HK-2 (cell line): ENCODE measurements at regions not wholly inside any gene's neighbourhood (a gene's known extent, or its start where the extent isn't known, plus 50 kb on each side); places are given as distances from the start of the nearest gene placed in this dataset.
A peak's percentile ranks its signal among the peaks of the same experiment; 100 is the strongest.
"Not testable (repeated sequence)": the region's sequence is repeated elsewhere in the genome, so short reads cannot be mapped to it uniquely, and the experiment has no call there.

ENCODE experiments used
- DNase-seq: peaks from one replicate; pipeline ENCODE4 v3.0.0-alpha.2; 2018; ENCODE audit not compliant: unreplicated experiment

GRCh38 chr1:70490153-70490552, 79.1 kb downstream of the CTH start:
- DNase-seq, result no peak

DNA sequence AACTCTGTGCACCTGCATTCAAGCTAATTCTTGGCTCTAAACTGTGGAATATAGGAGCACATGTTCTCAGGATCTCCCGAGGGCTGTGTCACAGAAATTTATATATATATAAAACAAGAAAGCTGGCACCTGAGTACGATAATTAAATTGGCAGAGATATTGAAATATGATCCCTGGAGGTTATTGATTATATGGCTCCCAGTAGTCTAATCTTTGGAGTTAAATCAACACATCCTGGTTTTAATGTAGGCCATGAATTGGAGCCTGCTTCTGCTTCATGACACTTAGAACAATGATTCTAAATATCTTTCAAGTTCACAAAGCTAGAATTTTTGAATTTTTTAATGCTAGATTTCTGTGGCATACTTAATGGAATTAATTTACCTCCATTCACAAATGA, 84.3 kb downstream of the CTH start:
- no peak for DNase-seq

DNA sequence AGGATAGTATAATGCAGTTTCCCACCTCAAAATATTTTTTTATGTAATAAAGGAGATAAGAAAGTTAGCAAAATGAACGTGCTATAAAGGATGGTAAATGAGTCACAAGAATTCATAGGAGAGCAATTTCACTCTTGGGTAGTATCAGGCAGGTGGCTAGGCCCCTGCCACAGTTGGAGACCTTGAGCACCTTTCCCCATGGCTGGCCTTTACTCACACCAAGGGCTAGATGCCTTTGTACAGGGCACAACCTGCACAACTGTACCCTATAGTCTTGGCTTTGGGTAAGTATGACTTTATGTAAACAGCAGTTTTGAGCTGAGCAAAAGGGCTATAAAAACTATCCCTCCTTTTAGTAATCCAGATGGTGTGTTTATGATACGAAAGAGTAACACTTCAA, 85.1 kb downstream of the CTH start:
- DNase-seq, result no peak

DNA sequence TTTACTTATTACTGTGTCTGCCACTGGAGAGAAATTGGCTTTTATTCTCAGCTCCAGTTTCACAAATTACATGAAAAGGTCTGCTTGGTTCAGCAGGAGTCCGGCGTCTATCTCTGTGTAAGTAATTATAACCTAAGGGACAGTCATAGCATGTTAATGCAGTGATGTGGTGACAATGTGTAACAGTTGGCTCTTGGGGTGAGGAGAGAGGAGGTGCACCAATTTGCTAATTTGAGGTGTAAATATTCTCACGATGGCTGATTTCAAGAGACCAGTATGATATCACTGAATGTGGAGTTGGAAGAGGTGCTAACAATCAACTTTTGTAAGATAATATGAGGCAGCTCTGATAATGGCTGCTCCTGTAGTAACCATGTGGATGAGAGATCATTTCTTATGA, 86.1 kb downstream of the CTH start:
- DNase-seq, result no peak

DNA sequence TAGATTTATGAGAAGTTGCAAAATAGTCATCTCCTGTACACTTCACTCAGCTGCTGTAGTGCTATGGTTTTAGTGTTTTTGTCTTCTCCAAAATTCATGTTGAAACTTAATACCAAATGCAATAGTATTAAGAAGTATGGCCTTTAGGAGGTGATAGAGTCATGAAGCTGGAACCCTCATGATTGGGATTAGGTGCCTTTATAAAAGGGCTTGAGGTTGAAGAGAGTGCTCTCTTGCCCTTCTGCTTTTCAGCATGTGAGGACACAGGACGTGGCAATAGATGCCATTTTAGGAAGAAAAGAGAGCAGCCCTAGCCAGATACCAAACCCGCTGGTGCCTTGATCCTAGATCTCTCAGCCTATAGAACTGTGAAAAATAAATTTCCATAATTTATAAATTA, 87.6 kb downstream of the CTH start:
- DNase-seq, result no peak

GRCh38 chr1:70499695-70500094, 88.6 kb downstream of the CTH start:
- DNase-seq, result no peak

DNA sequence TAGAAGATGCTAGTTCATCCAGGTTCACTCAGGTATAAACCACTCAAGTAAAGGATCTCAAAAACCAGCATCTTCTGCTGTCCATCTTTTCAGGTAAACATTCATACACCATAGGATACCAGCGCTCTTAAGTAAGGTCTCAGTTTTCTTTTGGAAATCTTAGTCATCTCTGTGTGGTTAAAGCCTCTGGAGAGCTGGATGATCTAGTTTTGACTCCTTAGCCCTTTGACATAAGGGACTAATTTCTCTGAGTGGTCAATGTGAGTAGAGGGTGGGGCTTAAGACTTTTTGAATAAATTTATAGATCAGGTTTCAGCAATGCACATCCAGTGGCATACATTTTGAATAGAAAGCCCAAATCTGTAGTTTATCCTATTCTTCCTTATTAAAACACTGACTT, 92.3 kb downstream of the CTH start:
- DNase-seq, result no peak

GRCh38 chr1:70504176-70504820, 93.2 kb downstream of the CTH start:
- DNase-seq, result peak; percentile 14

DNA sequence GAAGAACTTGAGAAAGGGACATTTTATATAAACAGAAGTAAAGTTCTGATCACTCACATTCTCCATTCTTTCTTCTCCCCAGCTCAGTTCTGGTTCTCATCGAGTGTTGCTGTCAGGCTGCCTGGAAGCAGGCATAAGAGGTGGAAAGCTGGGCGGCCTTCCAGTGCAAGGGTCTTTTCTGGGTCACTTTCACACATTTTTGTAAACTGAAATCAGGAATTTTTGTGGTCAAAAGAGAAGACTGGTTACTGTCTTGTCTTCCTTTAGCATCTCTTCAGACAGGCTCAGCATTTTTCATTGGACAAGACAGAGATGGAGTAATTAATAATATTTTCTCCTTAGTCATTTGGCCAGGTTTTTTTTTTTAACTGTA, 93.7 kb downstream of the CTH start:
- DNase-seq, result peak; percentile 47

DNA sequence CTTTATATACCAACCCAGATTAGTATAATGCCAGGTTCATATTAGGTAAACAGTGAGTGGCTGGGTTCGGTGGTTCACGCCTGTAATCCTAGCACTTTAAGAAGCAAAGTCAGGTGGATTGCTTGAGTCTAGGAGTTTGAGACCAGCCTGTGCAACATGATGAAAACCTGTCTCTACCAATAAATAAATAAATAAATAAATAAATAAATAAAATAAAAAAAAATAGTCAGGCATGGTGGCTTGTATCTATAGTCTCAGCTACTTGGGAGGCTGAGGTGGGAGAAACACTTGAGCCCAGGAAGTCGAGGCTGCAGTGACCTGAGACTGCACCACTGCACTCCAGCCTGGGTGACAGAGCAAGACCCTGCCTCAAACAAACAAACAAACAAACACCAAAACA, 96.9 kb downstream of the CTH start:
- not testable (repeated sequence) for DNase-seq

DNA sequence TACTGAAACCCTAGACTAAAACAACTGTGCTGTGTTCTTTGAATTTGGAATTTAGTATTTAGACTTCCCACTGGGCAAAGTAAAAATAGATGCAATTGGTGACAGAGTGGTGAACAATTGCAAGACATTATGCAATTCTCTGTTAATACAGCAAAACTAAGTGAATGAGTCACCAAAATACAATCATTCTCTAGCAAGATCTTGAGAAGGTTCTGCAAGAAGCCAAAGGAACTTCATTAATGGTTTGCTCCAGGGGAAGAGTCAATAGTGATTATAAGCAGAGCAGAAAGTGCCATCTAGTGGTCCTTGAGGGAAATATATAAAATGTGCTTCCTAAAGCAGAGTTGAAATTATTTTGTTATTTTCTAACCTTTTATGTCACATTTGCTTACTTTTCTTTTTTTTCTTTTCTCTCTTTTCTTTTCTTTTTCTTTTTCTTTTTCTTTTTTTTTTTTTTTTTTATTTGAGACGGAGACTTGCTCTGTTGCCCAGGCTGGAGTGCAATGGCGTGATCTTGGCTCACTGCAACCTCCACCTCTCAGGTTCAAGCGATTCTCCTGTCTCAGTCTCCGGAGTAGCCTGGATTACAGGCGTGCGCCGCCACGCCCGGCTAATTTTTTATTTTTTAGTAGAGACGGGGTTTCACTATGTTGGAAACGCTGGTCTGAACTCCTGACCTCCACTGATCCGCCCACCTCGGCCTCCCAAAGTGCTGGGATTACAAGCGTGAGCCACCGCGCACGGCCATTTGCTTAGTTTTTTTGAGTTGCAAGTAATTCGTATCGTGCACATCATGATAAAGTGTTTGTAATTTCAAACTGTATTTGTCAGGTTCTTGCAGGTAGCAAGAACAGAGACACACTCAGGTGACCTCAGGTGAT, 99.2 kb downstream of the CTH start:
- no peak for DNase-seq

DNA sequence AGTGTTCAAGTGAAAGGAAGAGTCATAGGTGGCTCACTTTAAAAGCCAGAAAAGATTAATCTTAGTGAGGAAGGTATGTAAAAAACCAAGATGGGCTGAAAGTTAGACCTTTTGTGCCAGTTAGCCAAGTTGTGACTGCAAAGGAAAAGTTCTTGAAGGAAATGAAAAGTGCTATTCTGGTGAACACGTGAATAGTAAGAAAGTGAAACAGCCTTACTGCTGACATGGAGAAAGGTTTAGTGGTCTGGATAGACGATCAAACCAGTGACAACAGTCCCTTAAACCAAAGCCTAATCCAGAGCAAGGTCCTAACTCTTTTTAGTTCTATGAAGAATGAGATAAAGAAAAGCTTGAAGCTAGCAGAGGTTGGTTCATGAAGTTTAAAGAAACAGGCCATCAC, 106.4 kb downstream of the CTH start:
- no peak for DNase-seq

DNA sequence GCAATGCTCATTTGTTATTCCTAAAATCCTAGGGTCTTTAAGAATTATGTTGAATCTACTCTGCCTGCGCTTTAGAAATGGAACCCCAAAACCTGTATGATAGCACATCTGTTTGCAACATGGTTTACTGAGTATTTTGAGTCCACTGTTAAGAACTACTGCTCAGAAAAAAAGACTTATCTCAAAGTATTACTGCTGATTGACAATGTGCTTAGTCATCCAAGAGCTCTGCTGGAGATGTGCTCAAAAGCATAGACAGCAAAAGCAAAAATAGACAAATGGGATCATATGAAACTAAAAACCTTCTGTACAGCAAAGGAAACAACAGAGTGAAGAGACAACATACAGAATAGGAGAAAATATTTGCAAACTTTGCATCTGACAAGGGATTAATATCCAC, 107.0 kb downstream of the CTH start:
- DNase-seq, result no peak

DNA sequence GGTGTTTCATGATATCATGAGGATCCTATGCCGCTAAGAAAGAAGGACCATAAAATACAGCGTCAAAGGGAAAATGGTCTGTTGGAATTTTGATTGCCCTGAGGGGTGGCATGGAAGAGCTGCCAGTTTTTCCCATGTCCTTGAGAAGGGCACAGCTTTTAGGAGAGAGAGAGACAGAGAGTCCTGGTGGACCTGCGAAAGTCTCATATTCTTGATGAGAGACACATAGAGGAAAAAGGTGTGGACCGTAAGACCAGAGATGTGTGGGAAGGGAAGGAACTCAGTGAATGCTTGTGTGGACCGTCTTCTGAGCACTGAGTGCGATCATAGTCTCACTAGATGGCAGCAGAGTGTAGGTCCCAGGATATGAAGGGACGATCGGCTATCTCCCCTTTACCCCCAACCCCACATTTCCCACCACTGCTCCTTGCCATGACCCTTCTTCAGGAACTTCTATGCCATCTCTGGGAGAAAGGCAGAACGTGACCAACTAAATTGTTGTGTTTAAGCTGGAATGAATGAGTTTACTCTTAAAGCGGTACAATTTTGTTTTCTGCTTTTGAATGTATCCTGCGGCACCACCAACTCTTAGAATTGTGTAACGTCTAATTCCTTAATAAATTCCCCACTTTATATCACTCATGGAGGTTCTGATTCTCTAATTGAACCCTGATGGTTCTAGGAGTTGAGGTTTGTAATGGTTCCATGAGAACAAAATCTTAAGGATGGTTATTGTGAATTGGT, 117.7 kb downstream of the CTH start:
- DNase-seq, result no peak

- no peak for DNase-seq
Measured at GRCh38 chr1:70536708-70537366, 125.8 kb downstream of the CTH start.

- no peak for DNase-seq
Measured at GRCh38 chr1:70537788-70538187, 126.7 kb downstream of the CTH start.

DNA sequence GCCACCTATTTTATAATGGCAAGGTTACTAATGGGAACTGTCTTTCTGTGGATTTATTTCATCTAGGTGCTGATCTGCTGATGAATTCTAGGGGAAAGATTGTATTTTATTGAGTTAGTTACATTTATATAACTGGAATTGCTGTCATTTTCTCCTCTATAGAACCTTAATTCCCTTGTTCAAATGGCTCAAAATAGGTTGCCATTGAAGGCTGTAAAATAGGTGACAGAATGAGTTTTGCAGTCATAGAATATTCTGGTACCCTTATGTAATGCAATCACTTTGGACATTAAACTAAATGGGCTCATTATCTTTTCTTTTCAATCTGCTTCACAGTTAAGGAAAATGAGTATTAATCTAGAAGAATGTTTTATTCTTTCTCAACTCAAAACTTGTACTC, 131.0 kb downstream of the CTH start:
- DNase-seq, result no peak

DNA sequence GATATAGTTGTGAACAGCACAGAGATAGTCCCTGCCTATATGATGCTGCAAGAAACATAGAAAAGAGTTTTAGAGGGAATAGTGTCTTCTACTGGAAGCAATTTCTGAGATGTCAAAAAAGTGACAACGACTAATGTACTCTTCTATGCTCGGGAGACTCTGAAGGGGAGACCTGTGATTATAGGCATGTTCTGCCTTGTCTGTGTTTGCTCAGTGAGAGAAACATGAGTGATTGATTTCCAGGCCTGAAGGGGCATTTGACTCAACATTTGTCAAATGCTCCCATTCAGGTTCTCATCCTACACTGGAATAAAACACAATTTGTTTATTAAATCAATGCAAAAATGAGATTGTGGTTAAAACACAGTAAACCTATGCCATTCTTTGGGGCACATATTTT, 131.8 kb downstream of the CTH start:
- DNase-seq, result no peak

DNA sequence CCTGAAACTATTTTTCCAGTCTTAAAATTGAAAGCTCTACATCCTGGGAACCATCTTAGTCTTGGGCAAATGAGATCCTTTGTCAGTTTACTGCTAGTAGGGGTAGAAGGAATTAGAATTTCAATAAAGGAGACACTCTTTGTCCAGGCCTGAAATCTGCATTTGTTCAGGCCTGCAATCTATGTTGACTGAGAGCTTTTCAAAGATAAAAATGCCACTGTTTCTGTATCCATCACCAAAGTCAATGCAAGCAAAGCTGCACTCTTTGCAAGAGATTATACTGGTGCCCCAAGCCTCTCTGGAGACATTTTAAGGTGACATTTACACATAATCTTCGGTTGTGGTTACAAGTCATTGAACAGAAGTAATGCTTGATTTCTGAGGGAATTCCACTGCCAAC, 135.7 kb downstream of the CTH start:
- no peak for DNase-seq

GRCh38 chr1:70552662-70553566, 141.8 kb downstream of the CTH start:
- DNase-seq, result no peak

GRCh38 chr1:70553567-70553956, 142.5 kb downstream of the CTH start:
- DNase-seq, result no peak
